ENCODE measurements at regions not wholly inside any gene's neighbourhood (a gene's known extent, or its start where the extent isn't known, plus 50 kb on each side); places are given as distances from the start of the nearest gene placed in this dataset.

GRCh38 chr13:76330761-76331160 is 555.4 kb downstream of the KCTD12 start:
- TF ChIP-seq POLR2A (IDR thresholded peaks at IDR 0.05; ENCODE audit: low read depth, low read length) (no peak), TAF1 (IDR thresholded peaks at IDR 0.05; ENCODE audit: low read depth, low read length) (no peak), POU2F2 (IDR thresholded peaks at IDR 0.05; ENCODE audit: low read depth, low read length) (no peak), PAX5 (IDR thresholded peaks at IDR 0.05; ENCODE audit: insufficient read depth, low read length, severe bottlenecking) (no peak), POLR2AphosphoS5 (IDR thresholded peaks at IDR 0.05; ENCODE audit: low read depth, low read length) (no peak), SPI1 (IDR thresholded peaks at IDR 0.05; ENCODE audit: low read depth, low read length) (no peak)
- no peak for DNase-seq (ENCODE audit: insufficient read length, low spot score)
- FAIRE-seq: no peak

DNA sequence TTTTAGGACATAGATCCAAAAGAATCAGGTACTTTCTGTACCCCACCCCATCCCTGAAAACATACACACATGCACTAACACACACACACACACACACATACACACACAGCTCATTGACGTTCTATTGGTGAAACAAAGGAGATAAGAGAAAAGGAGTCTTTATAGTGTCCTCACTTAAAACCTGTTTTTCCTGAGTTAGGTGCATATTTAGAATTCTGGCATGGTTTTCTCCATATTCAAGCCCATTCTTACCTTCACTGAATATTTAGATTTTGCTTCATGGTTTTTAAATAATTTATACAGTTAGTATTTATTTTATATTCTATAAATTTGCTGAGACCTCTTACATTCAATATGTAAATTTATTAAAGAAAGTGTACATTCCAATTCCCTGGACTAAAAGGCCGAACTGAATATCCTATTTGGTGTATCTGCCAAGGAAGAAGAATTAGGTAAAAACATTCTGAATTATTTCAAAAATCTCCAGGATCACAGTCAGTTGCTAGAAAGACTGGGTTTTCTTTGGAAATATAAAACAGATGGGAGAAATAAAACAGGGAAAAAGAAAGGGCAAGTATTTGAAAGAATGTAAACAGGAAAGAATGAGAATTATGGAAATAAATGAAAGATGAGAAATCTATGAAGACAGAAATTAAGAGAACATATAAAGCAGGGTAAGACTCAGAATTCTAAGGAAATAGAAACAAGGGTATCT is 556.2 kb downstream of the KCTD12 start:
- FAIRE-seq (no peak), DNase-seq (ENCODE audit: insufficient read length, low spot score) (no peak)
- TF ChIP-seq POLR2AphosphoS5 (IDR thresholded peaks at IDR 0.05; ENCODE audit: low read depth, low read length): no peak
- TF ChIP-seq SPI1 (IDR thresholded peaks at IDR 0.05; ENCODE audit: low read depth, low read length): no peak
- TF ChIP-seq TAF1 (IDR thresholded peaks at IDR 0.05; ENCODE audit: low read depth, low read length): no peak
- no peak for TF ChIP-seq POU2F2 (IDR thresholded peaks at IDR 0.05; ENCODE audit: low read depth, low read length)
- no peak for TF ChIP-seq POLR2A (IDR thresholded peaks at IDR 0.05; ENCODE audit: low read depth, low read length)
- no peak for TF ChIP-seq PAX5 (IDR thresholded peaks at IDR 0.05; ENCODE audit: insufficient read depth, low read length, severe bottlenecking)

DNA sequence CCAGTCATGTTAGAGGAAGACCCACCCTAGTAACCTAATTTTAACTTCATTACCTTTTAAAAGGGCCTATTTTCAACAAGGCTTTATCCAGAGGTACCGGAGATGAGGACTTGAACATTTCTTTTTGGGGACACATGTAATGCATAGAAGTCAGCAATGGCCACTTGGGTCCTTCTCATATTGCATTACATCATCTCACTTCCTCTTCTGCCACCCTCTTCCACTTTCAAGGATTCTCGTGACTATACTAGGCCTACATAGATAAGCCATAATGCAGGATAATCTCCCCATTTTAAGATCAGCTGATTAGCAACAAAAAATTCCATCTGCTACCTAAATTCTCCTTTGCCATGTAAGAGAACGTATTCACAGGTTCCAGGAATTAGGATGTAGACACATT is 557.2 kb downstream of the KCTD12 start:
- DNase-seq (ENCODE audit: insufficient read length, low spot score) (no peak), FAIRE-seq (no peak)
- TF ChIP-seq SPI1 (IDR thresholded peaks at IDR 0.05; ENCODE audit: low read depth, low read length) (peak; percentile 29; the same call in 1 of the 2 replicates), POU2F2 (IDR thresholded peaks at IDR 0.05; ENCODE audit: low read depth, low read length) (no peak)

DNA sequence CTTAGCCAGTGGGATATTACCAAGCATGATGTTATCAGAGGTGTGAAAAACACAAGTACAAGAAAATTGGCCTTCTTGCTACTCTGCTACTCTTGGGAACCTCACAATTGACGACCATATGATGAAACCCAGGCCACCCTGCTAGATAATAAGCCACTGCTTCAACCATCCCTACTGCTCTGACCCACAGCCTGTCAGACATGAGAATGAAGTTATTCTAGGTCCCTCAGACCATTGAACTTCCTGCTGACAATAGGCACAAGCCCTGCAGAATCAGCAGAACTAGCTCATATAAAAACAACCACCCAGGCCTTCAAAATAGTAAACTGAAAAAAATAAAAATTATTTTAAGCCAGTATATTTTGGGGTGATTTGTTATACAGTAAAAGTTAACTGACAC is 559.9 kb downstream of the KCTD12 start:
- TF ChIP-seq POU2F2 (IDR thresholded peaks at IDR 0.05; ENCODE audit: low read depth, low read length): no peak
- TF ChIP-seq POLR2AphosphoS5 (IDR thresholded peaks at IDR 0.05; ENCODE audit: low read depth, low read length): no peak
- no peak for TF ChIP-seq POLR2A (IDR thresholded peaks at IDR 0.05; ENCODE audit: low read depth, low read length)
- no peak for TF ChIP-seq TAF1 (IDR thresholded peaks at IDR 0.05; ENCODE audit: low read depth, low read length)
- TF ChIP-seq PAX5 (IDR thresholded peaks at IDR 0.05; ENCODE audit: insufficient read depth, low read length, severe bottlenecking): no peak
- no peak for TF ChIP-seq SPI1 (IDR thresholded peaks at IDR 0.05; ENCODE audit: low read depth, low read length)
- FAIRE-seq: no peak

GRCh38 chr13:76319921-76320320 is 566.3 kb downstream of the KCTD12 start:
- TF ChIP-seq POLR2AphosphoS5 (IDR thresholded peaks at IDR 0.05; ENCODE audit: low read depth, low read length): no peak
- TF ChIP-seq POU2F2 (IDR thresholded peaks at IDR 0.05; ENCODE audit: low read depth, low read length): no peak
- TF ChIP-seq POLR2A (IDR thresholded peaks at IDR 0.05; ENCODE audit: low read depth, low read length): no peak
- TF ChIP-seq TAF1 (IDR thresholded peaks at IDR 0.05; ENCODE audit: low read depth, low read length): no peak
- TF ChIP-seq SPI1 (IDR thresholded peaks at IDR 0.05; ENCODE audit: low read depth, low read length): no peak
- TF ChIP-seq PAX5 (IDR thresholded peaks at IDR 0.05; ENCODE audit: insufficient read depth, low read length, severe bottlenecking): no peak
- DNase-seq (ENCODE audit: insufficient read length, low spot score) (no peak), FAIRE-seq (no peak)

More for the DNA sequence above, 559.9 kb downstream of the KCTD12 start:
- DNase-seq (ENCODE audit: insufficient read length, low spot score): no peak

DNA sequence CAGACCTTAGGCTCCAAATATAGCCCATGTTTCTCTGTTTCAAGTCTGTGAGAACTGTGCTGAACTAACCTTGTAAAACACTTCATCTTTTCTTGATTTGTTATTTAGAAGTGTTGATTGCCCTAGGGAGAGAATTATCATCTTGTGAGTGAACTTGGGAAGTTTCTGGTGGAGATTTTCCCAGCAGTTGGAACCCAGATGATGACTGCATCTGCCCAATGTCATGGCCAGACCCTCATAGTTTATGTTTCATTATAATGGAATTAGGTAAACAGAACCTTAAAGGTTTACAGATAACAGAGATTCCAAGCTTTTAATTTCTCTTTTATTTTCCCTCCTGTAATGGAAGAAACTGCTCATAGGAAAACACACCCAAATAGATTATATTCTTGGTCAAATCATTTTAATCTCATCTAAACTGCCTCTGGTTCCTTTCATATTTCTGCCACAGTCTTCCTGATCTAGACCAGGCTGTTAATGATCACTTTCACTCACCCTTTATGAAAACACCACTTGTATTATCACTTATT is 569.1 kb downstream of the KCTD12 start:
- DNase-seq (ENCODE audit: insufficient read length, low spot score): no peak
- FAIRE-seq: no peak
- TF ChIP-seq POU2F2 (IDR thresholded peaks at IDR 0.05; ENCODE audit: low read depth, low read length) (no peak), SPI1 (IDR thresholded peaks at IDR 0.05; ENCODE audit: low read depth, low read length) (no peak)

GRCh38 chr13:76314495-76314894 is 571.7 kb downstream of the KCTD12 start:
- TF ChIP-seq SPI1 (IDR thresholded peaks at IDR 0.05; ENCODE audit: low read depth, low read length) (no peak), PAX5 (IDR thresholded peaks at IDR 0.05; ENCODE audit: insufficient read depth, low read length, severe bottlenecking) (no peak)
- DNase-seq (ENCODE audit: insufficient read length, low spot score) (no peak), FAIRE-seq (no peak)

- DNase-seq (ENCODE audit: insufficient read length, low spot score): no peak
- FAIRE-seq: no peak
- TF ChIP-seq TAF1 (IDR thresholded peaks at IDR 0.05; ENCODE audit: low read depth, low read length) (no peak), POLR2AphosphoS5 (IDR thresholded peaks at IDR 0.05; ENCODE audit: low read depth, low read length) (no peak), POLR2A (IDR thresholded peaks at IDR 0.05; ENCODE audit: low read depth, low read length) (no peak), POU2F2 (IDR thresholded peaks at IDR 0.05; ENCODE audit: low read depth, low read length) (no peak), SPI1 (IDR thresholded peaks at IDR 0.05; ENCODE audit: low read depth, low read length) (no peak), PAX5 (IDR thresholded peaks at IDR 0.05; ENCODE audit: insufficient read depth, low read length, severe bottlenecking) (no peak)
These were observed 579.1 kb downstream of the KCTD12 start for GRCh38 chr13:76307142-76307541.

GRCh38 chr13:76300688-76301087 is 585.5 kb downstream of the KCTD12 start:
- no peak for DNase-seq (ENCODE audit: insufficient read length, low spot score)
- TF ChIP-seq TAF1 (IDR thresholded peaks at IDR 0.05; ENCODE audit: low read depth, low read length) (no peak), POLR2A (IDR thresholded peaks at IDR 0.05; ENCODE audit: low read depth, low read length) (no peak)
- no peak for FAIRE-seq

DNA sequence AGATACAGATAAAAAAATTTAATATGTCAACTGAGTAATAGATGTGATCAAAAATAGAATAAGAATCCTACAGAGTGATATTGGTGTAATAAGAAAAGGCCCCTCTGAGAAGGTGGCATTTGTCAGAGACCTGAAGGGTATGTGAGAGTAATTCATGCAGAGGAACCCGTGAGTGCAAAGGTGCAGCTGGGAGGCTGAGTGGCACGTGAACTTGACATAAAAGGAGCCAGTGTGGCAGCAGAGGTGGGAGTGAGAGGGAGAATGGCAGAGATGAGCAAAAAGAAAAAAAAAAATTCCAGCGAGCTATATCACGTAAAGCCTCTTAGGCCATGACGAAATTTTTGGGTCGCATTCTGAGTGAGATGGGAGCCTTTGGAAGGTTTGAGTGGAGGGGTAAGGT is 588.9 kb downstream of the KCTD12 start:
- TF ChIP-seq TAF1 (IDR thresholded peaks at IDR 0.05; ENCODE audit: low read depth, low read length): no peak
- no peak for TF ChIP-seq POU2F2 (IDR thresholded peaks at IDR 0.05; ENCODE audit: low read depth, low read length)
- no peak for TF ChIP-seq PAX5 (IDR thresholded peaks at IDR 0.05; ENCODE audit: insufficient read depth, low read length, severe bottlenecking)
- TF ChIP-seq POLR2AphosphoS5 (IDR thresholded peaks at IDR 0.05; ENCODE audit: low read depth, low read length): no peak
- no peak for TF ChIP-seq SPI1 (IDR thresholded peaks at IDR 0.05; ENCODE audit: low read depth, low read length)
- TF ChIP-seq POLR2A (IDR thresholded peaks at IDR 0.05; ENCODE audit: low read depth, low read length): no peak
- FAIRE-seq: no peak
- DNase-seq (ENCODE audit: insufficient read length, low spot score): no peak
